PFSK-1 (cell line): ENCODE measurements at regions not wholly inside any gene's neighbourhood (a gene's known extent, or its start where the extent isn't known, plus 50 kb on each side); places are given as distances from the start of the nearest gene placed in this dataset.

Experiments
- REST ChIP-seq, 2 experiments: IDR thresholded peaks; 2 replicates each; pipeline versions ENCODE4 v1.6.1 to v1.8.0; 2011 to 2012; ENCODE audit warnings: low read depth in 2 of 2, low read length in 2 of 2, control low read depth in 1 of 2, inconsistent platforms in 1 of 2, mild to moderate bottlenecking in 1 of 2, moderate library complexity in 1 of 2; ENCODE audit not compliant: insufficient read depth in 1 of 2
- TAF1 ChIP-seq: IDR thresholded peaks from 2 replicates; pipeline ENCODE4 v1.6.1; 2012; ENCODE audit warnings: low read length, control low read depth, borderline replicate concordance; ENCODE audit not compliant: insufficient read depth

GRCh38 chr12:43115441-43116160 lies 436.4 kb downstream of the ADAMTS20 start:
- no peak for TF ChIP-seq TAF1
- TF ChIP-seq REST (IDR thresholded peaks at IDR 0.05; ENCODE audit: insufficient read depth in 1 of 2, low read depth in 2 of 2, low read length in 2 of 2) = no peak
